ENCODE measurements at regions not wholly inside any gene's neighbourhood (a gene's known extent, or its start where the extent isn't known, plus 50 kb on each side); places are given as distances from the start of the nearest gene placed in this dataset.

DNA sequence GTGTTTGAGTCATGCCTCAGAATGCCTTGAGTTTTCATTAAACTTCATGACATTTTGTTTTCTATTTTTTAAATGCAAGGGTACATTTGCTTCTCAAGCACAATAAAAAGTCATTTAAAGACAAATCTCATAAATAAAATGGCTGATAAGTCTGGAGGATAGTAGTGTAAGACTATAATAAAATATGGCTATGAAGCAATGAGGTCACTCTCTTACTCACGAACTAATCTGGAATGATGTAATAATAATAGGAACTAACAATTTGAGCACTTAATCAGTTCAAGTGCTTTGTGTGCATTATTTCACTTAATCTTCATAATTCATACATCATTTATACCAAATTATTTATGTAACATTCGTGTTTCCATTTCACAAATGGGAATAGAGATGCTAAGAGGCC lies 149.3 kb upstream of the CTTNBP2 start:
- ATAC-seq, result no peak
- Histone ChIP-seq H3K4me3 (no peak overlapping the region), H3K27me3 (no peaks in the 10 kb centered on the region), H3K27ac (no peak overlapping the region), H3K4me1 (no peaks in the 10 kb centered on the region), H3K9me3 (no peaks in the 10 kb centered on the region), H3K36me3 (no peaks in the 10 kb centered on the region)
- DNase-seq, result no peak
- intact Hi-C loops (cut with DNase I), result no loop called here
- TF ChIP-seq, protein P1, sequence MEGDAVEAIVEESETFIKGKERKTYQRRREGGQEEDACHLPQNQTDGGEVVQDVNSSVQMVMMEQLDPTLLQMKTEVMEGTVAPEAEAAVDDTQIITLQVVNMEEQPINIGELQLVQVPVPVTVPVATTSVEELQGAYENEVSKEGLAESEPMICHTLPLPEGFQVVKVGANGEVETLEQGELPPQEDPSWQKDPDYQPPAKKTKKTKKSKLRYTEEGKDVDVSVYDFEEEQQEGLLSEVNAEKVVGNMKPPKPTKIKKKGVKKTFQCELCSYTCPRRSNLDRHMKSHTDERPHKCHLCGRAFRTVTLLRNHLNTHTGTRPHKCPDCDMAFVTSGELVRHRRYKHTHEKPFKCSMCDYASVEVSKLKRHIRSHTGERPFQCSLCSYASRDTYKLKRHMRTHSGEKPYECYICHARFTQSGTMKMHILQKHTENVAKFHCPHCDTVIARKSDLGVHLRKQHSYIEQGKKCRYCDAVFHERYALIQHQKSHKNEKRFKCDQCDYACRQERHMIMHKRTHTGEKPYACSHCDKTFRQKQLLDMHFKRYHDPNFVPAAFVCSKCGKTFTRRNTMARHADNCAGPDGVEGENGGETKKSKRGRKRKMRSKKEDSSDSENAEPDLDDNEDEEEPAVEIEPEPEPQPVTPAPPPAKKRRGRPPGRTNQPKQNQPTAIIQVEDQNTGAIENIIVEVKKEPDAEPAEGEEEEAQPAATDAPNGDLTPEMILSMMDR (IDR thresholded peaks at IDR 0.05), result no peak

DNA sequence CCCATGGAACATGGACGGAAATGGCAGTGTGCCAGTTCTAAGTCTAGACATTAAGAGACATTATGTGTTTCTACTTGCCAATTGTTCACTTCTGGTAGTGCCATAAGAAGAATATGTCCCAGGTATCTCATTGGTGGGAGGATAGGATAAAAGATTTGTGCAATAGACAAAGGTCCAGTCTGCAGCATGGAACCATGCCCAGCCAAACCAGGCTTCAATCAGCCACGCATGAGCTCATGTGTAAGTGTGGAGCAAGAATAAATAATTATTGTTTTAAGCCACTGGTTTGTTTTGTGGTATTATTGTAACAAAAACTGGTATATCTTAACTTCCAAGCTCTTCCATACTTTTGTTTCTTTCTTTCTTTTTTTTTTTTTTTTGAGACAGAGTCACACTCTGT lies 153.6 kb upstream of the CTTNBP2 start:
- Histone ChIP-seq H3K27ac (no peak overlapping the region), H3K4me1 (no peaks in the 10 kb centered on the region), H3K4me3 (no peak overlapping the region), H3K9me3 (no peaks in the 10 kb centered on the region), H3K36me3 (no peaks in the 10 kb centered on the region), H3K27me3 (no peaks in the 10 kb centered on the region)
- no peak for ATAC-seq
- no peak for DNase-seq
- intact Hi-C loops (cut with DNase I), result no loop called here
- TF ChIP-seq, protein P1 (IDR thresholded peaks at IDR 0.05), result no peak

DNA sequence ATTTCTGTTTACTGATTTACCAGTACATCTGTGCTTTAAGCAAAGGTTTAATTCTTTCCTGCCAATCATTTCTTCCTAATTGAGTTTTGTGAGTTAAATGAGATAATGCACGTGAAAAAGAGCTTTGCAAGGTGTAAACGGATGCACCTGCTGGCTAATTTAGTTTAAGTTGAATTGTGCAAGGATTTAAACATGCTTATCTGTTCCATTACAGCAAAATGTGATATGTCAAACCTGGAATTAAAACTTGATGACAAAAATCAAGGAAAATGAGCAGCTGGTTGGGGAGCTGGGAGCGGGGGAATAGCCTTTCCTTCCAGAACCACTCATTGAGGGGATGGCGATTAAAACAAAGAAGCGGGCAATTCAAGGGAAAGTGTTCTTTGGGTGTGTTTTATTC lies 155.0 kb upstream of the CTTNBP2 start:
- DNase-seq (no peak), ATAC-seq (no peak)
- intact Hi-C loops (cut with DNase I), result no loop called here
- H3K9me3 ChIP-seq, result no peaks in the 10 kb centered on the region
- no peaks in the 10 kb centered on the region for H3K4me1 ChIP-seq
- H3K27ac ChIP-seq, result no peak overlapping the region
- TF ChIP-seq, protein P1 (IDR thresholded peaks at IDR 0.05), result no peak
- no peak overlapping the region for H3K4me3 ChIP-seq
- no peaks in the 10 kb centered on the region for H3K36me3 ChIP-seq
- no peaks in the 10 kb centered on the region for H3K27me3 ChIP-seq

DNA sequence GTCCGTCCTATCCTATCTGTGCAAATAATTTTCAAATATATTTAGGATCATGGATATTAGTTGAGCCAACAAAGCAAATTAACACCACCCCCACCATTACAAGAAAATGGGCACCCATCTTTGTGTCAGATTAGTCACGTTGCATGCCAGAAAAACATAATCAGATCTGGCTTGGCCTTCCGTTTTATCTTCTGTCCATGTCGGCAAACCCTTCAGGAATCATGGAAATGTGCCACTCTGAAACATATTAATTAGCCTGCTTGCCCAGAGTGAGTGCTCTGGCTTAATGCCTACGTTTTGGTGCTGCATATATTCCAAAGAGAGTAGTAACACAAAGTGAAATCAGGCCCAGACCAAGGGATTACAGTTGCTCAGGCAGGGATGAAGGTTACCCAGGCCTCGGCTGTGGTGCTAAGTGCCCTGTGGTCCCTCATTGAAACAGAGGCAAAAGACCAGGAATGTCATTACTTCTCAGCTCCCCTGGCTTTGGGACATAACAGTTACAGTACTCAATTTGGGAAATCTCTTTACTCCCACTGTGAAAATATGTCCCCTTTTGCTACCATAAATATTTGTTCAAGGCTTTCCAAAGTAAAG lies 154.0 kb upstream of the LSM8 start:
- DNase-seq, result no peak
- ATAC-seq, result no peak
- H3K27me3 ChIP-seq, result no peaks in the 10 kb centered on the region
- no peaks in the 10 kb centered on the region for H3K9me3 ChIP-seq
- H3K36me3 ChIP-seq, result no peaks in the 10 kb centered on the region
- H3K4me1 ChIP-seq, result no peaks in the 10 kb centered on the region
- H3K27ac ChIP-seq, result no peak overlapping the region
- TF ChIP-seq, protein P1 (IDR thresholded peaks at IDR 0.05), result no peak
- intact Hi-C loops (cut with DNase I), result no loop called here
- H3K4me3 ChIP-seq, result no peak overlapping the region

DNA sequence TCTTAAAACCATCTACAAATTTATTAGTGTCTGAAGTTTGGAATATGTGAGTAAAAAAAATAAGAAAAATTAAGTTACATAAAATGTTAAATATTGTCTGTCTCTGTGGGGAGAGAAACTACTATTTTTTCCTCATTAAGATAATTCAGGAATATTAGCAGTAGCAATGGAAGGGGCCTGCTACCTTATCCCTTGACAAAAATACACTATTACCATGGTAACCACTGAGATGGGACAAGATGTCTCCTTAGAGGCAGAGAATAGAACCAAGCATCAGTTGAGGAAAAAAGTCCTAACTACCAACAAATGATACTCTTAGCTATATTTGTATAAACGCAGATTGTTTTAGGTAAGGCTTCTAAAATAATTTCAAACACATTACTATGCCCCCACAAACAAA lies 150.7 kb upstream of the LSM8 start:
- DNase-seq, result no peak
- Histone ChIP-seq H3K27me3 (no peaks in the 10 kb centered on the region), H3K4me1 (no peaks in the 10 kb centered on the region), H3K27ac (no peak overlapping the region), H3K9me3 (no peaks in the 10 kb centered on the region), H3K4me3 (no peak overlapping the region), H3K36me3 (no peaks in the 10 kb centered on the region)
- no peak for ATAC-seq
- intact Hi-C loops (cut with DNase I), result no loop called here
- TF ChIP-seq, protein P1 (IDR thresholded peaks at IDR 0.05), result no peak
